Activated CD8-positive, alpha-beta memory T cell treated with anti-CD3 and anti-CD28 coated beads for 1 hour (primary cell): ENCODE measurements at regions not wholly inside any gene's neighbourhood (a gene's known extent, or its start where the extent isn't known, plus 50 kb on each side); places are given as distances from the start of the nearest gene placed in this dataset.

Source experiments
- DNase-seq, 2 donors: peaks; one replicate each; pipeline ENCODE4 v3.0.0-alpha.2; 2020; ENCODE audit warnings: low read depth in 1 of 2; ENCODE audit errors: extremely low read depth in 1 of 2

DNA sequence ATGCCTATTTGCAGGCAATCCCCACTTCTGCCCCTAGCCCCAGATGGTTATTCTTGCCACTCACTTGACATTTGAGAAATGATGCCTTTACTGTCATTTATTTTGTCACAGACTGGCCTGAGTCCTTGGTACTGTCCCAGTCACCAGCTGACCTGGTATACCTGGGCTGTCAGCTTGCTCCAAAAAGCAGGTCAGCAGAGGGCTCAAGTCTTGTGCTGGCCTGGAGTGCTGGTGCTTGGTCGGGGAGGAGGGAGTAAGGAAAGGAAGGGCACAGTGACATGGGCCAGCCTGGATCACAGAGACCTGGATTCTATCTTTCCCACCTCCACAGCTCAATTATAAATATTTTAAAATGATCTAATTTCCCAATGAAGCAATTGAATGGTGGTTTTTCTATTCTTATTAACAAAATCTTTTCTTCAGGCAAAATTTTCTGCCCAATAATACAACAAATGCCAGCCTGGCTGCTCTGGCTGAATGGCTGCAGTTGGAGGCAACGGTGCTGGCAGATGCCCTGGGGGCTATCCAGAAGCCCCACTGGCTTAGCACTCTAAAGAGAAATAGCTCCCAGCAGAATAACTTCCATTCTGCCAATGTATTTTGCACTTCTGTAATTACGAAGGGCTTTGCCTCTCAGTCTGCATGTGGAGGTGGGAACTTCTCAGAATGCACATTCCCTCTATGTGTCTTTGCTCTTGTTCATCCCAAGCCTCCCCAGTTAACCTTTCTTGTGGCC lies 160.6 kb downstream of the GADD45G start:
- DNase-seq = no peak

DNA sequence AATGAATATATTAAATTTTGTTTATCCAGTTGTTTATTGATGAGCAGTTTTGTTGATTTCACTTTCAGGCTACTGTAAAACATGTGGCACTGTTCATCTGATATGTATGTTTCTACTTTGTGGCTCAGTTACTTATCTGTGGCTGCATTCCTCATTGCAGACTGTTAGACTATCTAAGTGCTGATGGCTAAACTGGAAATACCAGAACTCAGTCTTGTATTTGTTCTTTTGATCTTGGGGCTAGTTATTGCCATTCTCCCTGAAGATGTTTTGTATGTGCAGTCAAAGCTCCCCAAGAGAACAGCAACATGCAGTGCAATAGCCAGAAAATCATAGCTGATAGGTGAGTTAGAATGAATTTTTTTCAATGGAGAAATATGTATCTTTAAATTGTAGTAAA lies 162.2 kb downstream of the GADD45G start:
- no peak for DNase-seq

DNA sequence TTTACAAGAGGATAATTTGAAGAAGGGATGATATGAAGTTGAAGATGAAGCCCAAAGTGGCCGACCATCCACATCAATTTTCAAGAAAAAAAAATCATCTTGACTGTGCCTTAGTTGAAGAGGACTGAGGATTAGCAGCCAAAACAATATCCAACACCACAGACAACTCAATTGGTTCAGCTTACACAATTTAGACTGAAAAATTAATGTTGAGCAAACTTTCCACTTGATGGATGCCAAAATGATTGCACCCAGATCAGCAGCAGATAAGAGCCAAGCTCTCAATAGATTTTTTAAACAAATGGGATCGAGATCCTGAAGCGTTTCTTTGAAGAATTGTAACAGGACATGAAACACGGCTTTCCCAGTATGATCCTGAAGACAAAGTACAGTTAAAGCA lies 163.2 kb downstream of the GADD45G start:
- no peak for DNase-seq

DNA sequence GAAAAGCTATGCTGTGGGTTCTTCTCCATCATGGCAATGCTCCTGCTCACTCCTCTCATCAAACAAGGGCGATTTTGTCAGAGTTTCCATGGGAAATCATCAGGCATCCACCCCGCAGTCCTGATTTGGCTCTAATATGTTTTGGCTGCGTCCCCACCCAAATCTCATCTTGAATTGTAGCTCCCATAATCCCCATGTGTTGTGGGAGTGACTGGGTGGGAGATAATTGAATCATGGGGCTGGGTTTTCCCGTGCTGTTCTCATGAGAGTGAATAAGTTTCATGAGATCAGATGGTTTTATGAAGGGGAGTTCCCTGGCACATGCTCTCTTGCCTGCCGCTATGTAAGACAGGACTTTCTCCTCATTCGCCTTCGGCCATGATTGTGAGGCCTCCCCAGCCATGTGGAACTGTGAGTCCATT lies 163.8 kb downstream of the GADD45G start:
- DNase-seq = no peak

DNA sequence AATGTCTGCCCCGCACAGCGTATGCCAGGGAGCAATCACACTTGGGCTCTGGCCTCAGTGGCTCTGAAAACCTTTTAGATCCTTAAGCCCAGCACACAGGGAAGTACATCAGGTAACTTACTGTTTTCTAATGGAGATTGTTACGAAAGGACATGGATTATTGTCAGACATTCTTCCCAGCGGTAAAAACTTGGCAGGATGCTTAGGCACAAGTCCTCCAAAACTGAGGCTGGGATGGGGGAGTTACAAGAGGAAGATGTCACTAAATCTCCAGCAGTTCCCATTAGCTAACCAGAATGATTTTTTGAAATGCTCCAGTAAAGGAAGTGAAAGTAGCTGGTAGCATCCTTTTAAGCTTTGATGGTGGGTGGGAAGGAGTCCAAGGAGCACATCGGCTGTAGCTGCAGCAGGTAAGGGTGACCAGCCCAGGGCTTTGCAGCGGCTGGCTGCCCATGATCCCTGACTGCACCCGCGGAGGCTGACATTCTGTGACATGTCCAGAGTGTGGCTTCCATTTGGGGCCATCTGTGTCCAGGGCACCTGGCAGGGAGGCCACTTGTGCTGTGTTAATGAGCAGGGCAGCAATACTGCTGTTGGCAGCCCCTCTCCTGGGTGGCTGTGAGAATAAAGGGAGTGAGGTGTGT lies 165.8 kb downstream of the GADD45G start:
- DNase-seq = no peak

DNA sequence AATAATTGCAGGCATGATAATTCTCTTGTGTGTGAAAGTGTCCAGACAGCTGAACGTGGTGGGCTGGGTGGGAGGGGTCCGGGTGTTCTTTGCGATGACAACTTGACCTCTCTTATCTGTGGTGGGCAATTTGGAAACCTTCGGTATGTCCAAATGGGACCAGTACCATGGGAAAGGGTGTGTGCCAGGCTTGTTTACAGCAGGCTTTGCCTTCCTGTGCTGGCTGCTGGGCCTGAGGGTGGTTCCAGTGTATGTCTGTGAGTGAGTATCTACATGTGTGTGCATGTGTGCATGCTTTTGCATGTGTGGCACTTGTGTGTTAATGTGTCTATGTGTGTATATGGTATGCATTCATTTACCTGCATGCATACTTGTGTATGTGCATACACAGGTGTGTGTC lies 166.4 kb downstream of the GADD45G start:
- no peak for DNase-seq

DNA sequence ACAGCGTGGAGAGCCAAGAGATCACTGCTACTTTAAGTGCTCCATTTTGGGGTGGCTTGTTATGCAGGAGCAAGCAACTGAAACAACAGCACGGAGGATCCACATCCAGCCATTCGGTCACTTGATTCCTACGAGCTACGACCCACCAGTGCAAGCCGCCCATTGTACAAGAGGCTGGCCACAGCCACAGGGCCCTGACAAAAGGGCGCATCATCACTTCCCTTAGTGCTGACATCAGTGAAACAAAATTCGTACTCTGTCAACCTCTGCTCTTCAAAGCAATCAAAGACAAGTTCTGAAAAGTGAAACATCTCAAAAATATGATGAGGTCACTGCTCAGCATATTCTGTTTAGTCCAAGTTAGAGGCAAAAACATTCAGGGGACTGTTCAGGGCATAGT lies 168.4 kb downstream of the GADD45G start:
- no peak for DNase-seq

DNA sequence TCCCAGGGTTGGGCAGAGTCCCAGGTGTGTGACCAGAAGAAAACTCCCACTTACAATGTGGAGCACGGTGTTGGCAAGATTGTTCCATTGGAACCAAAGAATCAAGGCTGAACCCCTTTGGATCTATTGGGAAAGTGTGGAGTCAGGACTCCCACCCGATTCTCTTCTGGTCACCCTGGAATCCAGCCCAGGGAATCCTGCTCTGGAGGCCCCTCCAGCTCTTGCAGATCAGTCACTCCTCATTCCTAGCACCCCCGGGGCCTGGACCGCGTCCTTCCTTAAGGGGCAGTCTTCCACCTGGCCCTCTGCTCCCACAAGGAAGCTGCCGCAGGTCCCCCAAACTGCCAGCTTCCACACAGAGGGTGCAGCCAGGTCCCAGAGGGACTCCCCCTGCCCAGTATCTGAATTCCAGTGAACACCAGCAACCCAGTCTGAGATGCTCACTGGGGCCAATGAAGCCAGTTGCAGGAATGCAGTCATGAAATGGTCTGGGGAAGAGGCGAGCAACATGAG lies 170.1 kb downstream of the GADD45G start:
- DNase-seq = no peak

DNA sequence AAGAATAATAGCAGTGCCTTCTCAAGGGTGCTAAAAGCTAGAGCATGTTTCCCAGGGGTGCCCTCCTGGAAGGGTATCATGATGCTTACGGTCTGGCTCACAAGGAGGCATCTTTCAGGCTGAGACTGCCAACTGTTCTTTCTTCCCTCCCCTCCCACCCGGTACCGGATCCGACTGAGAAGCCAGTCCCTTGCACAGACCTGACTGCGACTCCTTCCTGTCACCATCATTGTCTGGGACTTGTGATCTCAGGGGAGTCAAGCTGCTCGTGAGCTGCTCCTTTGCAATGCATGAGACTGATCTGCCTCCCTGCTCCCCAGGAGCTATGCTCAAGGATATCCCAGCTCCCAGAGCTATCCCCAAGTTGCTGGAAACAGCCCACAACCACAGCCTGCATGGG lies 170.8 kb downstream of the GADD45G start:
- DNase-seq = no peak

DNA sequence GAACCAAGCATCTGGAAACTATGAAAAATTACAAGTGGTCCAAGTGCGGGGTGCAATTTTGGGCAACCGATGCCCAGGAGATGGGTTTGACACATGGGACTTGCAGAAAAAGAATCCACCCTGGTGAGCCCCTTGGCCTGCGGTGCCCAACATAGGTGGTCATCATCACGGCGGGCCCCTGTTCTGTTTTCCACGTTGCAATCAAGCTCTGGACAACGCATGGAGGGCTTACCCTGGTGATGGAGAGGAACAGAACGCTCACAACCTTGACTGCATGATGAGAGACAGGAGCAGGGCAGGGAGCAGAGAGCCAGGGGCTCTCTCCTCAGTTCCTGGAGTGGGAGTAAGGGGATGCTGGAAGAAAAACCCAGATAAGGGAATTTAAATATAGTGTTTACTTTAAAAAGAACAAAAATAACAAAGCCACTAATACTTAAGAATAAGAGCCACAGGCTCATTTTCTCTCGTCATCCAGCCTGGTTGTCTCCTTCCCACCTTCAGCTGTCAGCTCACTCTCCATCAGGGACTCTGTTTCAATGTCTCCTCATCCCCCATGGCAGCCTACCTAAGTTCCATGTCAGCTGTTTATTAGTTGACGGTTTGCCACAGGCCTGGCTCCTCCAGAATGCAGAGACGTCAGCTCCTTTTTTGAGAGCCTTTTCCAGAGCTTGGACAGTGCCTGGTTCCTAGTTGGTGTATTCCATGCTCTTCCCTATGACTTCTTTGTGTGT lies 172.1 kb downstream of the GADD45G start:
- no peak for DNase-seq

DNA sequence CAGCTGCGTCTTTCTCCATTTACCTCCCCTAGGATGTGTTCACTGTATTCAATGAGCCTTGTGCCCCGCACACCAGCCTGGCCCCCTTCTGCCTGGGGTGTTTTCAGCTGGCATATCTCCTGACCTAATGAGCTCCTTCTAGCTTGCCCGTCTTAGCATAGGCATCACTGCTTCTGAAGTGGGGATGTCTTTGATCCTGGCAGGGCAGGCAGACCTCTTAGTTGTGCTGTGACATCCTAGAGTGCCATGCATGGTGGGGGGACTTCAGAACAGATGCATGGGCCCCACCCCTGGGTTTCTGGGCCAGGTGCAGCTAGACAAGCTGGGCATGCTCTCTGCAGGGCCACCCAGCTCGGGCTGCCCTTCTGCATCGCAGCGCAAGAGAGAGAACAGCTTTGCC lies 172.7 kb downstream of the GADD45G start:
- no peak for DNase-seq

DNA sequence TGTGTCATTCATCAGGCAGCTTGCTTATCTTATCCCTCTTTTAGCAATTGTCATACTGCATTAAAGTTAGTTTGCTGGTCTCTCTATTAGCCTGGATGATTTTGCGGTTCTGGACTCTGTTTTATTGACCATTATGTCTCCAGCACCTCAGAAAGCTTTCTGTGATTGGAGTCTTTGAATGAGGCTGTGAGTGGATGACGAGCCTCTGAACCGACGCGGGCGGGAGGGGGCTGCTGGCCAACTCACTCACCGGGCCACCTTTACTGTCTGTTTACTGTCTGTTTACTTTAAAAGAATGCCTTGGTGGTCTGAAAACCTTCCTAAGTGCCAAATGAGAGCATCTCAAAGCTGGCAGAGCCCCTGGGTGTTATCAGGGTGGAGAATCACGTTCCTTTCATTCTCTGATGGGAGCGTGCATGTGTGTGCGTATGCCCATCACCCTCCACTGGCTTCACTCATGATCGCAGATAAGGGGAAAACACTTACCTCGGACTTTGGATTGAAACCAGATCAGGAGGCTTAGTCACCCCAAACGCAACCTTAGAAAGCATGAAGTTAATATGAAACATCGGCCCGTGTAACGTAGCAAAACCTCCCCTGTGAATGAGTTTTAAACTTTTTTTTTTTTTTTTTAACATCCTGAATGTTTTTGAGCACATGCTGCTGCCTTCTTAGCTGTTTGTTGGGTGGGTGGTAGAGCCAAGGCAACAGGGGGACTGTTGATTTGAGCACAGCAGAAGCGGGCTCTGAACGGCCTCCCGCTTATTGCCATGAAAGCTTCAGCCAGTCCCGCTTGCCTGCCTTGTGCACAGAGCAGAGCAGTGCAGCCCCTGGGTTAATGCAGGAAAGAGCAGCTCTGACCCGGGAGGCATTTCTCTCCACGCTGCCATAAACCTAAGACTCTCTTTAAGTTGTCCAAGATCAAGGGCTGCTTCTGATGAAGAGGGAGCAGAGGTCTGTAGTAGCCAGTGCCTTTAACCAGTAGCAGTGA lies 173.6 kb downstream of the GADD45G start:
- DNase-seq = no peak

DNA sequence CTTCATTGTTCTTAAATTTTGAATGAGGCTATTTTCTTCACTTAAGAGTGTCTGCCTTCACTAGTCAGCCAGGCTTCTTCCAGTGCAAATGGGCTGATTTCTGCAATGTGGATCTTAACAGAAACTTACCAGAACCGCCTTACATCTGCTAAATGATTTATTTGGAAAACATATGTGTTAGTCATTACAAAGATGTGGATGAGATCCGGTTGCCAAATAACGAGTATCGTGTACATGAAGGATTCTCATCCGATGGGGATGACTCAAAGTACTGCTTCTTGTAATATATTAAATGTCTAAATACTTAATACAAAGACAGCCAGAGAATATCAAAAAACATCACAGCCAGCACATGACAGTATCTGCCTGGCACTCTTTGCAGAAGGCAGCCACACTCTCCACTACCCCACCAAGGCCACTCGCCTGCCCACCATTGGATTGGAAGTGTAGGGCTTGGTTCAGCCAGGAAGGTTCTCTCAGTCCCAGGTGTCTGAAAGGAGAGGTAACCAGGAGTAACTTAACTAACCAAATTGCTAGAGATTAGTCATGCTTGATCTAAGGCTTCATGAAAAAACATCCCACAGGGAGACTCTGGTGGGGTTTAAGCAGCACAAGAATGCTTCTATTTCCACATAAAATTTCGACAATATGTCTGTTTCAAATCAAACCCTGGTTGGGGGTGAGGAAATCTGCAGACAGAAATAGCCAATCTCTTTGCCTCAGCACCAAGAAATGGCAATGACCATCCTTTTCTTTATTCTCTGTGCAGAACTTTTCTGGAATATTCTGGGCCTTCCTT lies 174.8 kb downstream of the GADD45G start:
- DNase-seq = no peak

DNA sequence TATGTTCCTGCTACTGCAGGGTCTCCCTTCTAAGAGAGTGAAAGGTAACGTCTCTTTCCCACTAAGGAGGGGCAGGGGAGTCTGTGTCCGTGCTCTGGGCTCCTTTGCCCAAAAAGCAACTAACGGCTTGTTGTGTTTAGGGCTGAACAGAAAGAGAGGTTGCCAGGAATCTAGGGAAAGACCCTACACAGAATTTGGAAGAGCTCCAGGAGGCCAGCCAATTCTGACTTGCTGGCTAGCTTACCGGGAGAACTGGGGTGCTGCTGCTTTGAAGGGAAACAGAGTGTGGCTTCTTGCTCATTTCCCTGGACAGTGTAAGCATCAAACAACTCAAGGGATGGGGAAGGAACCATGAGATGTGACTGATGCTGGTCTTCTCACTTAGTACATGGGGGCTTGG lies 176.1 kb downstream of the GADD45G start:
- DNase-seq = no peak

DNA sequence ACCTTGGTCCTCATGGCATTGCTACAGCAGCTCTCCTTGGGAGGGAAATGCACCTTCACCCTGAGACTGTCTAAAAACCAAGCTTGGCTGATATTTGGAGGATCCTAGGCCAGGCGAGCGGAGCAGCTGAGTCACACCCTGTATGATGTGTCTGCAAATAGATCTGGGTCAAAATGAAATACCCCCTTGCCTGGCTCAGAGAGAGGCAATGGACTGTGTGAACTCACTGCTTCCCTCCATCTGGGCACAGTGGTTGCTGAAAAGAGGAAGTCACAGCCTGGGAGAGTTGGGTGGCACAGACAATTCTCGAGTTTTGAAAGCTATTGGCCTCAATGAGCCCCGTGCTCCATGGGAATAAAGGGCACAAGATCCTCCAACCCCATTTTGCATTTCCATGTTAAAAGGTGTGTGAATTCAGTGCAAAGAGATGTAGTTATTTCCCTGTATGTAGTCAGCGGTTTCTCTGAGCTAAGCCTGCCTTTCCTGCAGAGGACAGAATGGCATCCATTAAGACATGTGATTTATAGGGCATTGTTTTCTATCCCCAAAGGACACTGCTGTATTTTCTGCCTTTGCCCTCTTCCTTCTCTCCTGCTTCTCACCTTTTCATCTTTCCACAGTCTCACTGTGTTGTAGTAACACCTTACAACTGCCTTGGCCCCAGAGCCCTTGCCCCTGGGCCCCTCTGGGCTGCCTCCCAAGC lies 177.2 kb downstream of the GADD45G start:
- no peak for DNase-seq

DNA sequence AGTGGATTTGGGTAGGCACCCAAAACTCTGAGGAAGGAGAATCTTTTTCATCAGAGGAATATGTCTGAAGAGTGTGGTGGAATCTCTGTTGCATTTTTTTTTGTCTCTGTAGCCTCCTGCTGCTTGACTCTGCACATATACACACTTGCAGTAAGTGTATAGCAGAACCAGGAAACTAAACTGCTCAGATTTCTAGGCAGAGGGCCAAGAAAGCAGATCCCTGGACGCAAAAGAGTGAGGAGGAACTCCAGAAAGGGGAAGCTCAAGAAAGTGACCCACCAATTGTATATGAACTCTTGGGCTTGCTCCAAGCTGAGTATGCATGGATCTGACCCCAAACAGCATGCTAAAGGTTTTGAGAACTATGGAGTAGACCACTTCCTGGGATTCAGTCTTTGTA lies 181.8 kb downstream of the GADD45G start:
- DNase-seq = no peak

DNA sequence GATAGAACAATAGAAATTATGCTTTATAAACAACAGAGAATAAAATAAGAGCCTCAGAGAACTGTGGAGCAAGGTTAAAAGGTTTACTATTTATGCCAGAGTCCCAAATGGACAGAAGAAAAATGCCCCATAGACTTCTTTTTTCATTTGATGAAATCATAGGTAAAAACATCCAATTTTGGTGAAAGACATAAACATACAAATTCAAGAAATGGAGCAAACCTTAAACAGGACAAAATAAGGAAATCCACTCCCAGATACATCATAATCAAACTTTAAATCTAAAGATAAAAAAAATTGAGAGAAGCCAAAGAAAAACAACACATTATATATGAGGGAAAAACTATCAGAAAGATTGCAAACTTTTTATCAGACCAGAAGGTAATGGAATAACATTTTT lies 182.8 kb downstream of the GADD45G start:
- DNase-seq = no peak

DNA sequence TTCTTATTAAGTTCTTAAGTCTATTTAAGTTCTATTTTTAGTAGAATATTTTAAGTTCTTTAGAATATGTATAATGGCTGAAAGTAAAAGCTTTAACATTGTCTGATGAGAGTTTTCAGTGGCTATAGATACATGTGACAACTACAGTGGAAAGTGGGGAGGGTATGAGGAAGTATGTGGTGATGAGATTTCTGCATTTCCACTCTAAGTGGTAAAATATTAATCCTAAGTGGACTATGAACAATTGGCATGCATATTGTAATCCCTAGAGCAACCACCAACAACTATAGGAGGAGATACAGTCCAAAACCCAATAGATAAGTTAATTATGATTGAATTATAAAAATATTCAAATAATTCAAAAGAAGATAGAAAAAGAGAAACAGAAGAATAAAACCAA lies 183.6 kb downstream of the GADD45G start:
- no peak for DNase-seq

DNA sequence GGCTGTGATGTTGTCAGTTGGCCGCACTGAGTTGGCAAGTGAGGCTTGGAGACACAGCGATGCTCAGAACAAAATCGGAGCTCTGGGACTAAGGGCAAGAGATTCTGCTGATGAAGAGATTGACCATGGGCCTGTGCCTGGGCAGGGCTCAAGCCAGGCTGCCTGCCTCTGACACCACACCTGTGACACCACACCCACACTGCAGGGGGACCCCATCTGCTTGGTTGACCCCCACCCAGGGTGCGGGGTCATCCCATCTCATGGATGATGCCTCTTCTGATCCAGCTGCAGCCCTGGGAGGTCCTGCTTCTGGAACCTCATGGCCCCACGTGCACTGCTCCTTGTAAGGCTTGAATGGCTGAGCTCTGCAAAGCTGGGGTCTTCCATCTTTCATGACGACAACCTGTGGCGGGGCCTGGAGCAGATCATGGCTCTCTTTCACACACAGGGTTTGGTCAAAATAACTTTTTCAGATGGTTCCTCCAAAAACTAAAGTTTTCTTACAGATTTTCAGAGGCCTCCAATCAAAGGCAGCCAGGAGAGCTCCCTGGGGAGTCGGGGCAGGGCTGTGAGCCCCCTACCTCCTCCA lies 185.2 kb downstream of the GADD45G start:
- DNase-seq = no peak
